Transverse colon (tissue), 3 donors: ENCODE measurements at regions not wholly inside any gene's neighbourhood (a gene's known extent, or its start where the extent isn't known, plus 50 kb on each side); places are given as distances from the start of the nearest gene placed in this dataset.

Source experiments
- POLR2A ChIP-seq: fragments of 450-650 bp; IDR thresholded peaks from one replicate; pipeline ENCODE4 v1.6.1; 2016; ENCODE audit warnings: antibody characterized with exemption, mild to moderate bottlenecking, moderate library complexity
- TF ChIP-seq, protein P1 (sequence below), 5 experiments: fragments of 200-600 bp in 3 of 5; fragments of 450-650 bp in 2 of 5; sonication (generic) in 3 of 5; IDR thresholded peaks; 1 replicate in 2 of 5; 2 replicates in 3 of 5; pipeline ENCODE4 v1.5.1; 2016 to 2017; ENCODE audit warnings: antibody characterized with exemption in 5 of 5, inconsistent platforms in 3 of 5, mild to moderate bottlenecking in 2 of 5, moderate library complexity in 1 of 5

DNA sequence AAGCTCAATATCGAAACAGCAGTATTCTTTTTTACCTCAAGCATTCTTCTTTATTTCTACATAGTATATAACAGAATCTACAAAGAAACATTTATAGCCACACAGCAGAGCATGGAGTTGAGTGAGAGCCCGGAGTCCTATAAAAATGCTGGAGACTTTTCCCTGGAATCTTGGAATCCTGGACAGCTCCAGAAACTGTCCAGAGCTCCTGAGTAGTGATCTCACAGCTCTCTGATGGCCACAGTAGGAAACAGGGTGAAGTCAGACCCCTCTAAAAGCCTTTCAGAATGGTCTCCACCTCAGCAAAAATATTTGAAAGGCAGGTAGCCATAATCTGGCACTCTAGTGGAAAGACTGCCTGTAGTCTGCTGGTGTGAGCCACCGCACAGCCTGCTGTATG is 149.3 kb upstream of the STXBP5 start:
- TF ChIP-seq, protein P1, sequence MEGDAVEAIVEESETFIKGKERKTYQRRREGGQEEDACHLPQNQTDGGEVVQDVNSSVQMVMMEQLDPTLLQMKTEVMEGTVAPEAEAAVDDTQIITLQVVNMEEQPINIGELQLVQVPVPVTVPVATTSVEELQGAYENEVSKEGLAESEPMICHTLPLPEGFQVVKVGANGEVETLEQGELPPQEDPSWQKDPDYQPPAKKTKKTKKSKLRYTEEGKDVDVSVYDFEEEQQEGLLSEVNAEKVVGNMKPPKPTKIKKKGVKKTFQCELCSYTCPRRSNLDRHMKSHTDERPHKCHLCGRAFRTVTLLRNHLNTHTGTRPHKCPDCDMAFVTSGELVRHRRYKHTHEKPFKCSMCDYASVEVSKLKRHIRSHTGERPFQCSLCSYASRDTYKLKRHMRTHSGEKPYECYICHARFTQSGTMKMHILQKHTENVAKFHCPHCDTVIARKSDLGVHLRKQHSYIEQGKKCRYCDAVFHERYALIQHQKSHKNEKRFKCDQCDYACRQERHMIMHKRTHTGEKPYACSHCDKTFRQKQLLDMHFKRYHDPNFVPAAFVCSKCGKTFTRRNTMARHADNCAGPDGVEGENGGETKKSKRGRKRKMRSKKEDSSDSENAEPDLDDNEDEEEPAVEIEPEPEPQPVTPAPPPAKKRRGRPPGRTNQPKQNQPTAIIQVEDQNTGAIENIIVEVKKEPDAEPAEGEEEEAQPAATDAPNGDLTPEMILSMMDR (IDR thresholded peaks at IDR 0.05): no peak
- no peak for TF ChIP-seq POLR2A
